Central memory CD8-positive, alpha-beta T cell (primary cell): ENCODE measurements at regions not wholly inside any gene's neighbourhood (a gene's known extent, or its start where the extent isn't known, plus 50 kb on each side); places are given as distances from the start of the nearest gene placed in this dataset.
"Not testable (repeated sequence)": the region's sequence is repeated elsewhere in the genome, so short reads cannot be mapped to it uniquely, and the experiment has no call there.

Source experiments
- ATAC-seq: fragments of 150-1000 bp; cut with Tn5 transposase; replicated peaks from 2 replicates; pipeline ENCODE4 v1.10.0; 2022; ENCODE audit warnings: mild to moderate bottlenecking, moderate FRiP score, moderate number of reproducible peaks; ENCODE audit not compliant: poor library complexity, severe bottlenecking; ENCODE audit errors: extremely low read depth
- DNase-seq, 2 donors: peaks; one replicate each; pipeline ENCODE4 v3.0.0; 2021; ENCODE audit warnings: low spot score in 2 of 2
- H3K27ac Mint-ChIP-seq: one replicate; pipeline ENCODE4 v1.8.0; 2022; ENCODE audit warnings: low read depth, mild to moderate bottlenecking, moderate library complexity, mixed read lengths
- H3K27me3 Mint-ChIP-seq: one replicate; pipeline ENCODE4 v1.8.0; 2022; ENCODE audit warnings: mixed read lengths
- H3K36me3 Mint-ChIP-seq: one replicate; pipeline ENCODE4 v1.8.0; 2022; ENCODE audit warnings: mild to moderate bottlenecking, moderate library complexity, mixed read lengths; ENCODE audit not compliant: insufficient read depth
- H3K4me1 Mint-ChIP-seq: one replicate; pipeline ENCODE4 v1.8.0; 2022; ENCODE audit warnings: mixed read lengths
- H3K4me3 Mint-ChIP-seq: one replicate; pipeline ENCODE4 v1.8.0; 2022; ENCODE audit warnings: mild to moderate bottlenecking, moderate library complexity, mixed read lengths
- H3K9me3 Mint-ChIP-seq: one replicate; pipeline ENCODE4 v1.8.0; 2022; ENCODE audit warnings: mixed read lengths

DNA sequence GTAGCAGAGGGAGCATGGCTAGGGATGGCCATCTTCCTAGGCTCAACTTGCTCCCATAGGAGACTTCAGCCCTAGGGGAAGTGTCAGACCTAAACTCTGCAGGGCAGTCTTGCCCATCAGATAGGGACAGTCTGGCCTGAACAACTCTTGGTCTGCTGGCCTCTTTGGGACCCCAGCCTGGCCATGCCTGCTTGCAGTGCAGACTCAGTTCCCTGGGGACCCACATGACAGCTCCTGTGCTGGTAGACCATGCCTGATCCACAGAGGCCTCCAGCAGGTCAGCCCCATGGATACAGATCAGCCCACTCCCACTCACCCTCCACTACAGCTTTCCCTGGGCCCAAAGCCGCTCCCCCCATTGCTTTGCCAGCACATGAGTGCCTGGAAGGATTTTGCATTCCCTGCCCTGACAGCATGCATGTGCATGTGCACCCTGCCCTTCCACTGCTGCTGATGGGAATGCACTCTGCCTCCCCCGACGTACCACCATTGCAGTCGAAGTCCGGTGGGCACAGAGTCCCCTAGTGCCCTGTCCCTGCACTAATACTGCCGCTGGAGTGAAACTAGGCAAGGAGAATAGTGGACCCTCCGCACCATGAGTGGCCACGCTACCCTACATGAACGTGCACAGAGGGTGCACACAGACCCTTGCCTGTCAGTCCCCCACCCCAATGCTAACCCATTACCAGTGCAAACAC, 841.4 kb downstream of the FSCB start:
- no peak overlapping the region for H3K27ac Mint-ChIP-seq
- H3K4me3 Mint-ChIP-seq = no peak overlapping the region
- H3K4me1 Mint-ChIP-seq = no peaks in the 10 kb centered on the region
- H3K9me3 Mint-ChIP-seq = peaks cover 37% of the 10 kb centered on the region
- DNase-seq (no peak), ATAC-seq (peak; percentile 24)
- no peaks in the 10 kb centered on the region for H3K36me3 Mint-ChIP-seq
- H3K27me3 Mint-ChIP-seq = no peaks in the 10 kb centered on the region

DNA sequence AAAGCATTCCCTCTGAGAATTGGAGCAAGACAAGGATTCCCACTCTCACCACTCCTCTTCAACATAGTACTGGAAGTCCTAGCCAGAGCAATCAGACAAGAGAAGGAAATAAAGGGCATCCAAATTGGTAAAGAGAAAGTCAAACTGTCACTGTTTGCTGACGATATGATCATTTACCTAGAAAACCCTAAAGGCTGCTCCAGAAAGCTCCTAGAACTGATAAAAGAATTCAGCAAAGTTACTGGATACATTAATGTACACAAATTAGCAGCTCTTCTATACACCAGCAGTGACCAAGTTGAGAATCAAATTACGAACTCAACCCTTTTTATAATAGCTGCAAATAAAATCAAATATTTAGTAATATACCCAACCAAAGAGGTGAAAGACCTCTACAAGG, 851.9 kb downstream of the FSCB start:
- not testable (repeated sequence) for H3K4me3 Mint-ChIP-seq, ATAC-seq, H3K36me3 Mint-ChIP-seq, H3K27ac Mint-ChIP-seq, DNase-seq, H3K27me3 Mint-ChIP-seq, H3K4me1 Mint-ChIP-seq
- H3K9me3 Mint-ChIP-seq = peaks cover 38% of the 10 kb centered on the region

DNA sequence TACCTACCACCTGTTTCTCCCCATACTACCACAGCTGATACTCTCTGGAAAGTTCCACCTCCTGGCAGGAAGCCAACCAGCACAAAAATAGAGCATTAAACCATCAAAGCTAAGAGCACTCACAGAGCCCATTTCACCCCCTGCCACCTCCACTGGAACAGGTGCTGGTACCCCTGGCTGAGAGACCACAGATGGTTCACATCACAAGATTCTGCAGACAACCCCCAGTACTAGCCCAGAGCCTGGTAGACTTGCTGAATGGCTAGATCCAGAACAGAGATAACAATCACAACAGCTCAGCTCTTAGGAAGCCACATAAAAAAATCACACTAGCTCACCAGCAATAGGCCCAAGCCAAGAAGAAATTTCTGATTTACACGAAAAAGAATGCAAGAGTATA, 855.2 kb downstream of the FSCB start:
- no peak for ATAC-seq
- Mint-ChIP-seq H3K9me3 (peaks cover 41% of the 10 kb centered on the region), H3K36me3 (no peaks in the 10 kb centered on the region), H3K4me1 (no peaks in the 10 kb centered on the region), H3K27ac (no peak overlapping the region), H3K4me3 (no peak overlapping the region), H3K27me3 (no peaks in the 10 kb centered on the region)
- no peak for DNase-seq

DNA sequence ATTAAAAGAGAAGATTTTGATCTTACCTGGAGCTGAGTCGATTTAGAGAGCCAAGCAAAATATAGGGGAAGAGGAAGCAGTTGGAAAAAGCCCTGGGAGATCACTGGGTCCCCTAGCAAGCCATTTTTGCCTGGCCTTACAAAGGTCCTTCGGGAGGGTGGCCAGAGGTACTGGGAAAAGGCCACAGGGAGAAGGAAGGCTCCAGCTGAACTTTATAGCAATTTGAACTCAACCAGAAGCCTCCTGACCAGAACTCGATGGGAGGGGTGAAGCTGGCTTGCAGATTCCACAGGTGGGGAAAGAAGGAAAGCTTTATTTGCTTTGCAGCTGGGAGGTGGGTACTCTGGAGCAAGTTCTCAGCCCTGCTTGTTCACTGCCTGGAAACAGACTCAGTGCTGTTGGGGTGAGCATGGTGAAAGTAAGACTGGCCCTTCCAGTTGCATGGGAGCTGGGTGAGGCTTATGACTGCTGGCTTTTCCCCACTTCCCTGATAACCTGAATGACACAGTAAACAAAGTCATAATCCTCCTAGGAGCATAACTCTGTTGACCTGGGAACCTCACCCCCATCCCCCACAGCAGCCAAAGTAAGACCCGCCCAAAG, 855.8 kb downstream of the FSCB start:
- Mint-ChIP-seq H3K4me1 (no peaks in the 10 kb centered on the region), H3K4me3 (no peak overlapping the region), H3K27ac (no peak overlapping the region), H3K36me3 (no peaks in the 10 kb centered on the region), H3K9me3 (peaks cover 36% of the 10 kb centered on the region), H3K27me3 (no peaks in the 10 kb centered on the region)
- no peak for DNase-seq
- ATAC-seq = no peak

DNA sequence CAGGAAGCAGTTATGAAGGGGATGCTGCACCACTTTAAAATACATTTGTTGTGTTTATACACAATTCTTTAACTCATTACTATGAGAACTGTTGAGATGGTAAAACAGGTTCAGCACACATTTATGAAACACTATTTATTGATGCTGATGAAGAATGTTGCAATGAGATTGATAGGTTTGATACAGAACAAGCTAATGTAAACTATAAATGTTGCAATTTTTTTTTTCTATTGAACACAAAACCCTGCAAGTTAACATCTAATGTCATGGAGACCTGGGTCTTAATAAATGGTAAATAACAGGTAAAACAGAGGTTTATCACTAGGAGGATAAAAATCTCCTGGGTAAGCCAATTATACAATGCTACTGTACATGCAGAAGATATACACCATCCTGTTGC, 857.6 kb downstream of the FSCB start:
- ATAC-seq (no peak), DNase-seq (no peak)
- peaks cover 44% of the 10 kb centered on the region for H3K9me3 Mint-ChIP-seq
- H3K4me1 Mint-ChIP-seq = no peaks in the 10 kb centered on the region
- H3K4me3 Mint-ChIP-seq = no peak overlapping the region
- no peaks in the 10 kb centered on the region for H3K27me3 Mint-ChIP-seq
- no peak overlapping the region for H3K27ac Mint-ChIP-seq
- H3K36me3 Mint-ChIP-seq = no peaks in the 10 kb centered on the region

DNA sequence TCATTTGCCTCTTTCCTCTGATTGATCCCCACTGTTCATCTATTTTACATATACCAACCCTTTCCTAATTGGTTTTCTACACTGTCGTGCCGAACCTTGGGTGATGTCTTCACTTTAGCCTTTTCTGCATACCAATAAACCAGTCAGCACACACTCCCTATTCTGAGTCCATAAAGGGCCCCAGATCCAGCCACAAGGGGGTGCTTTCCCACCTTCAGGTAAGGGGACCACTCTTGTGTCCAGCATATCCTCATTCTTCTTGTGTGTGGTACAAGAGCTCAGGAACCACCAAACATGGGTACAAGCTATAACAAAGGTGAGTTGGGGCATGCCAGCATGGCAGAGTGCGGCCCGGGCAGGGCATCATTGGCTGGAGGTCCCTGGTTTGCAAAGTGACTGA, 859.8 kb downstream of the FSCB start:
- Mint-ChIP-seq H3K4me1 (no peaks in the 10 kb centered on the region), H3K36me3 (no peaks in the 10 kb centered on the region)

DNA sequence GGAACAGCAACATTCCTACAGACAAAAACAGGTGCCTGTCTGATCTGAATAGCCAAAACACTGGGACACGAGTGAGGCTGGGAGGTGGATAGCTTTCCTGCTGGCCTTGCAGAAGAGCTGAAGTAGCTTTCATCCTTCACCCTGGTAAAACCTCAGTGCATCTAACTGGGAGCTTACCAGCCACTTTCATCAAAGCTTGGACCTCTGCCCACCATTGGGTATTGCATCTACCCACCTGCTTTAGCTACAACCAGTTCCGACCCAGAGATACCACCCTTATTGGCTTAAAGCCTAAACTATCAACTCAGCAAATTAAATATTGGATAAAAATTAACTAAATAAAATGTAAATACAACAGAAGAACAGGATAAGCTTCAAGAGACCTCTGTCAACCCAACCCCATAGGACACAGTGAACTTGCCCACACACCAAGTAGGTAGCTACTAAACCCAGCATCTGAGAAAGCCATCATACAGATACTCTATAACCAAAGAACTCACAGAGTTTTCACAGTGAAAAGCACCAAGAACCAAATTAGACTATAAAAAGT, 866.3 kb downstream of the FSCB start:
- ATAC-seq = no peak
- no peaks in the 10 kb centered on the region for H3K27me3 Mint-ChIP-seq
- no peaks in the 10 kb centered on the region for H3K36me3 Mint-ChIP-seq
- no peak overlapping the region for H3K27ac Mint-ChIP-seq
- no peaks in the 10 kb centered on the region for H3K4me1 Mint-ChIP-seq
- no peak for DNase-seq
- H3K9me3 Mint-ChIP-seq = peaks cover 25% of the 10 kb centered on the region
- H3K4me3 Mint-ChIP-seq = no peak overlapping the region

More for the DNA sequence above, 859.8 kb downstream of the FSCB start:
- DNase-seq = no peak
- no peak overlapping the region for H3K4me3 Mint-ChIP-seq
- peaks cover 37% of the 10 kb centered on the region for H3K9me3 Mint-ChIP-seq
- ATAC-seq = no peak
- H3K27me3 Mint-ChIP-seq = no peaks in the 10 kb centered on the region
- no peak overlapping the region for H3K27ac Mint-ChIP-seq

DNA sequence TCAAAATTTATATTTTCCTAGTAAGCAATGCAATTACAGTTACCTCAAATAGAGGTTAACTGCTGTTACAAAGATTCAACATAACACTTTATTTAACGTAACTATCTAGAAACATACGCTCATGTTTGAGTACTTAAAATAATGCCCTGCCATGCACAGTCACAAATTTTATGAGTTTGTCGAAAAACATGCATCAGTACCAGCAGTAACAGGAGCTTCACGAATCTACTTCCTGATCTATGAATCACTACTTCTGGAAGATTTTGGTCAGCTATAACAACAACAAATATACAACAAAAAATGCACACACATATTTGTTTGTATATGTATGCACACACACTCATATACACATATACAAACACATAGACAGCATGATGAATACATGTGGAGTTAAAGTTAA, 881.8 kb downstream of the FSCB start:
- ATAC-seq = no peak
- H3K9me3 Mint-ChIP-seq = peaks cover 12% of the 10 kb centered on the region
- H3K4me1 Mint-ChIP-seq = no peaks in the 10 kb centered on the region
- H3K4me3 Mint-ChIP-seq = no peak overlapping the region
- no peak overlapping the region for H3K27ac Mint-ChIP-seq
- H3K36me3 Mint-ChIP-seq = no peaks in the 10 kb centered on the region
- no peak for DNase-seq
- H3K27me3 Mint-ChIP-seq = no peaks in the 10 kb centered on the region

DNA sequence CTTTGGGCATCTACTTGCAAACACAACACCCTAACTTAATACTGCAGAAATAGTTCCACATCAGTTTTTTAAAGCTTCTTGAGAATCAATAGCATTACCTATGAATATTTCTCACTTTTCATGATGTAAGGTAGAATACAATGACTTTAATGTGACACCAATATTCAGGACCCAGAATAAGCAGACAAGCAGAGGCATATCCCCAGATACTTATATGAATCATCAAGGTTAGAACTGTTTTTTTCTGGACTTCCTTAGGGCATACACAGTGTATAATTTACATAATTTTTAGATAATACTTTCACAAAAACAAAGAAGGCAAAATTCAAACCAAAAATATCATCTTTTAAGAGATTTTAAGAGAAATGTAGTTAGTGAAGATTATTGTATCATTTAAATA, 885.8 kb downstream of the FSCB start:
- Mint-ChIP-seq H3K27ac (no peak overlapping the region), H3K4me3 (no peak overlapping the region), H3K9me3 (peaks cover 10% of the 10 kb centered on the region), H3K27me3 (no peaks in the 10 kb centered on the region), H3K36me3 (no peaks in the 10 kb centered on the region), H3K4me1 (no peaks in the 10 kb centered on the region)
- no peak for DNase-seq
- no peak for ATAC-seq

DNA sequence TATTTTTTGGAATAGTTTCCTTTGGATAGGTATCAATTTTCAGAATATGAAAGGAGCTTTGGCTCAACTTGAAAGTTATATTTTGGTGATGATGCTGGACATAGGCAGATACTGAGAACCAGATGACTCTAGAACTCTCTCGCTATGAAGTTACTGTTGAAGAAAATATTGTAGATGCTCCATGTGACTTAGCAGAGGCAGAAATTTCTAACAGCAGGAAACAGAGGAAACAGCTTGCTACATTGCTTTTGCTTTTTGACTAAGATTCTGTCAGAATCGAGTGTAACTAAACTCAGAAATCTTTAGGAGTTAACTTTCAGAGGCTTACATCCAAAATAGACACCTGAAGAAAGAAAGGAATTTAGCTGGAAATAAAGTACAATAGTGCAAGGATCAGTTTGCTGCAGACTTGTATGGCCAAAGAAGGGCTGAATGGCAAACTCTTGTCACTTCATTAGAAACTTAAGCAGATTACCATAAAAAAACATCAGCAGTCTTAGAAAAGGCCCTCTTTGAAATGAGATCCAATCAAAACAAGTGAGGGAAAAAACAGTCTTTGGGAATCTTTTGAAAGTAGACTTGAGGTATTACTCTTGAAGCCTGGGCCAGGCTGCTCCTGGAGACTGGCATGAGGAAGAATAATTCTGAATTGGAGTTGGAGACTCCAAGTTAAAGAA, 911.8 kb downstream of the FSCB start:
- Mint-ChIP-seq H3K4me1 (no peaks in the 10 kb centered on the region), H3K36me3 (no peaks in the 10 kb centered on the region), H3K27me3 (no peaks in the 10 kb centered on the region), H3K27ac (no peak overlapping the region), H3K9me3 (peaks cover 11% of the 10 kb centered on the region), H3K4me3 (no peak overlapping the region)
- DNase-seq (no peak), ATAC-seq (no peak)

DNA sequence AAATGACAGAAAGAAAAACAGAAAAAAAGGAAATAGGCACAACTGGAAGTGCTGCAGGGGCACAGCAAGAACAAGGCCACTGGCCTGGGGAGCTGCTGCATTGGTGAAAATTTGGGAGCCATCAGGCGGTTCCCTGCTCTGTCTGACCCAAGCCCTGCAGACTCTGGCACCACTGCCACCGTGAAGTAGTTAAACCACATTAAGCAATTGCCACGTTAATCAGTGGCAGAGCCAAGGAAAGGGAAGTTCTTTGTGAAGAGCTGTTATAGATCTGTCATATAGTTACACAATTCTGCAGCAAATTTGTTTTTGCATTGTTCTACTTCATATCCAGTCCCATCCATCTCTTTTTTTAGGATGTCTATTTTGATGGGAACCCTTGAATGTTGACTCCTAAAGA, 915.3 kb downstream of the FSCB start:
- no peaks in the 10 kb centered on the region for H3K4me1 Mint-ChIP-seq
- no peak for ATAC-seq
- H3K36me3 Mint-ChIP-seq = no peaks in the 10 kb centered on the region
- peaks cover 5% of the 10 kb centered on the region for H3K9me3 Mint-ChIP-seq
- no peaks in the 10 kb centered on the region for H3K27me3 Mint-ChIP-seq
- no peak overlapping the region for H3K27ac Mint-ChIP-seq
- no peak overlapping the region for H3K4me3 Mint-ChIP-seq
- DNase-seq = no peak

DNA sequence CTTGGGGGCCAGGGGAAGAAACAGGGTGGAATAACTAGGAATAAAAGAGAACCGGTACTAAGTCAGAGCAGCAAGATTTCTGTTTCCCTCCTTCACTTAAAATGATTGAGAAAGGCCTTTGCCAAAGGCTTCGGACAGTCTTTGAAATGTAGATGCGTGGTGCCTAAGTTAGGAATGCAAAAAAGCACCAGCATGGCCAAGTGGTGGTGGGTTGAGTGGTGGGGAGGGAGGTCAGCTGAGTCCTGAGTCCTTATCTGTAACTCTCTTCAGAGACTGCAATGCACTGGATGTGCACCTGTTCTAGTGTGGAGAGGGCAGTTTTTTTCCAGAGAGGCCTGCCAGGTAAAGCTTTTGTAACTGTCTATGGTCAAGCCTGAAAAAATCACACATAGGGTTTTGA, 919.9 kb downstream of the FSCB start:
- Mint-ChIP-seq H3K9me3 (no peaks in the 10 kb centered on the region), H3K4me3 (no peak overlapping the region), H3K36me3 (no peaks in the 10 kb centered on the region), H3K4me1 (no peaks in the 10 kb centered on the region), H3K27me3 (no peaks in the 10 kb centered on the region), H3K27ac (no peak overlapping the region)
- no peak for ATAC-seq
- DNase-seq = no peak

DNA sequence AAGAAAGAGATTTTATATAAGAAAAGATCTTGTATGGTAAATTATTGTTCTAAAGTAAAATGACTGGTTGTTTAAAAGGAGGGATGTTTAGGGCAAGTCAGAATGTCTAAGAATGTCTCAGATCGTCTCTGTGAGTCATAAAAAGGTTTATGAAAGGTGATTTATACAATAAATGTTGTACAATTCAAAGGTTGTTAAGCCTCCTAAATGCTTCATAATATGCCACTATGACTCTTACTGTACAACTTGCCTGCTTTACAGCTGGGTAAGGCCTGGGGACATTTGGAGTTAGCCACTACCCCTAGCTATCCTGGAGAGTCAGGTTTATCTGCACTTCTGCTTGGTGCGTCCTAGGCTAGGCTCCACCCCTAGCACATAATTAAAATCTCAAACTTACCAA, 927.4 kb downstream of the FSCB start:
- Mint-ChIP-seq H3K4me1 (no peaks in the 10 kb centered on the region), H3K27me3 (no peaks in the 10 kb centered on the region), H3K36me3 (no peaks in the 10 kb centered on the region), H3K4me3 (no peak overlapping the region), H3K27ac (no peak overlapping the region), H3K9me3 (peaks cover 5% of the 10 kb centered on the region)
- DNase-seq (no peak), ATAC-seq (no peak)
